Esophagus muscularis mucosa (tissue), 4 donors: ENCODE measurements at regions not wholly inside any gene's neighbourhood (a gene's known extent, or its start where the extent isn't known, plus 50 kb on each side); places are given as distances from the start of the nearest gene placed in this dataset.
A peak's percentile ranks its signal among the peaks of the same experiment; 100 is the strongest.

Source experiments
- DNase-seq: peaks from one replicate; pipeline ENCODE4 v3.0.0-alpha.2; 2017; ENCODE audit errors: extremely low spot score
- H3K27ac ChIP-seq, 4 donors: fragments of 200-600 bp; sonication (generic); replicated peaks in 1 of 4; 1 replicate in 3 of 4; 2 replicates in 1 of 4; pipeline ENCODE4 v1.5.1; 2016 to 2019; ENCODE audit warnings: mild to moderate bottlenecking in 1 of 4
- H3K27me3 ChIP-seq, 4 donors: fragments of 200-600 bp; sonication (generic); one replicate each; pipeline versions ENCODE4 v1.5.1 to v1.6.0; 2016 to 2019
- H3K36me3 ChIP-seq, 4 donors: fragments of 200-600 bp; sonication (generic); one replicate each; pipeline ENCODE4 v1.5.1; 2016 to 2019
- H3K4me1 ChIP-seq, 4 donors: fragments of 200-600 bp; sonication (generic); one replicate each; pipeline ENCODE4 v1.5.1; 2016 to 2019
- H3K4me3 ChIP-seq, 4 donors: fragments of 200-600 bp; sonication (generic); 1 replicate in 2 of 4; 2 replicates in 2 of 4; pipeline ENCODE4 v1.5.1; 2016 to 2019; ENCODE audit warnings: mild to moderate bottlenecking in 4 of 4, moderate library complexity in 1 of 4
- H3K9me3 ChIP-seq, 4 donors: fragments of 200-600 bp; sonication (generic); 1 replicate in 3 of 4; 2 replicates in 1 of 4; pipeline ENCODE4 v1.5.1; 2016 to 2019
- EP300 ChIP-seq: sonication (generic); formaldehyde crosslinking; IDR thresholded peaks from one replicate; pipeline ENCODE4 v1.6.1; 2017; ENCODE audit warnings: antibody characterized with exemption
- POLR2A ChIP-seq: fragments of 450-650 bp; IDR thresholded peaks from one replicate; pipeline ENCODE4 v1.6.1; 2017; ENCODE audit warnings: antibody characterized with exemption, moderate library complexity, mild to moderate bottlenecking, low read depth
- POLR2AphosphoS5 ChIP-seq, 2 donors: sonication (generic); formaldehyde crosslinking; IDR thresholded peaks; one replicate each; pipeline ENCODE4 v1.6.1; 2017; ENCODE audit warnings: antibody characterized with exemption in 2 of 2
- WGBS: methylation state at CpG from one replicate; pipeline ENCODE4 v1.1.5; 2018; 5-methylcytosine and 5-hydroxymethylcytosine counted together
- intact Hi-C: fragments of 100-400 bp; cut with DNase I; formaldehyde crosslinking; loops from one replicate; pipeline ENCODE4 v1.15.1; 2023
- TF ChIP-seq, protein P1 (sequence below), 3 experiments: fragments of 200-600 bp in 2 of 3; fragments of 450-650 bp in 1 of 3; sonication (generic) in 2 of 3; IDR thresholded peaks; one replicate each; pipeline ENCODE4 v1.5.1; 2017 to 2019; ENCODE audit warnings: antibody characterized with exemption in 3 of 3, mild to moderate bottlenecking in 2 of 3, moderate library complexity in 1 of 3

DNA sequence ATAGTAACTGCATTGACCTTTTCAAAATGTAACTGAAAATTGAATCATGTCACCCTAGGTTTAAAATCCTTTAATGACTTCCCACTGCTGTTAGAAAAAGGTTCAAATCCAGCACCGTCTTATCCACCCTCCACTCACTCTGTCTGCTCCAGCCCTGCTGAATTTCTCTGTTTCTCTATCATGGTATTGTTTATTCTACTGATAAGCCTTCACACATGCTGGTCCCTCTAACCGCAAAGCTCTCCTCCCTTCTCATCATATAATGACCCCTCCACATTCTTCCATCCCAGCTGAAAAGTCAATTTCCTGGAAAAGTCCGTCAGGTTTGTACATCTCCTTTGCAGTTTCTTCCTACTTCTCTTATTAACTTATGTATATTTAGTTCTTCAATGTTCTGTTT, 389.2 kb upstream of the F9 start:
- TF ChIP-seq EP300 (no peak), POLR2A (no peak), POLR2AphosphoS5 (IDR thresholded peaks at IDR 0.05) (no peak)
- TF ChIP-seq, protein P1, sequence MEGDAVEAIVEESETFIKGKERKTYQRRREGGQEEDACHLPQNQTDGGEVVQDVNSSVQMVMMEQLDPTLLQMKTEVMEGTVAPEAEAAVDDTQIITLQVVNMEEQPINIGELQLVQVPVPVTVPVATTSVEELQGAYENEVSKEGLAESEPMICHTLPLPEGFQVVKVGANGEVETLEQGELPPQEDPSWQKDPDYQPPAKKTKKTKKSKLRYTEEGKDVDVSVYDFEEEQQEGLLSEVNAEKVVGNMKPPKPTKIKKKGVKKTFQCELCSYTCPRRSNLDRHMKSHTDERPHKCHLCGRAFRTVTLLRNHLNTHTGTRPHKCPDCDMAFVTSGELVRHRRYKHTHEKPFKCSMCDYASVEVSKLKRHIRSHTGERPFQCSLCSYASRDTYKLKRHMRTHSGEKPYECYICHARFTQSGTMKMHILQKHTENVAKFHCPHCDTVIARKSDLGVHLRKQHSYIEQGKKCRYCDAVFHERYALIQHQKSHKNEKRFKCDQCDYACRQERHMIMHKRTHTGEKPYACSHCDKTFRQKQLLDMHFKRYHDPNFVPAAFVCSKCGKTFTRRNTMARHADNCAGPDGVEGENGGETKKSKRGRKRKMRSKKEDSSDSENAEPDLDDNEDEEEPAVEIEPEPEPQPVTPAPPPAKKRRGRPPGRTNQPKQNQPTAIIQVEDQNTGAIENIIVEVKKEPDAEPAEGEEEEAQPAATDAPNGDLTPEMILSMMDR (IDR thresholded peaks at IDR 0.05), result no peak
- Histone ChIP-seq H3K27ac (no peak overlapping the region), H3K36me3 (no peaks in the 10 kb centered on the region), H3K4me1 (no peaks in the 10 kb centered on the region), H3K9me3 (no peaks in the 10 kb centered on the region), H3K27me3 (no peaks in the 10 kb centered on the region), H3K4me3 (no peak overlapping the region)
- intact Hi-C loops, result no loop called here
- no peak for DNase-seq
- WGBS, result 71% methylated on average over 3 of the region's 3 CpGs

DNA sequence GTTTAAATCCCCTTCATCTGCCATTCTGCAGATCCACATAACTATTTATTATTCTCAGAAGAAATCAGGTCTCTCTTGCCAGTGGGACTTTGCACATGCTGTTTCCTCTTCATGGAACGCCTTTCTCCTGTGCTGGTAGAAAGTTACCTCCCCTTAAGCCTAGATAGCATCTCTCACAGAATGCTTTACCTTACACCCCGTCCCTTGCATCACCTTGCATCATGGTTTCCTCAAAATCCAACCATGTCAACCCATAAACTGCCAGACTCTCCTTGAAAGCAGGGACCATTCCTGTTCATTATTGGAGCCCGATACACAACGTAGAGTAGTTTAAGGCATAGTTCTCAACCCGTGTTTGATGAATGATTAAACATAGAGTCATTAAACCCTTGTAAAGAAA, 396.2 kb upstream of the F9 start:
- intact Hi-C loops, result no loop called here
- Histone ChIP-seq H3K27me3 (no peaks in the 10 kb centered on the region), H3K27ac (no peak overlapping the region), H3K9me3 (no peaks in the 10 kb centered on the region), H3K4me3 (no peak overlapping the region), H3K4me1 (no peaks in the 10 kb centered on the region), H3K36me3 (no peaks in the 10 kb centered on the region)
- 72% methylated on average over 5 of the region's 5 CpGs for WGBS
- DNase-seq, result no peak
- no peak for TF ChIP-seq EP300
- no peak for TF ChIP-seq POLR2AphosphoS5 (IDR thresholded peaks at IDR 0.05)
- TF ChIP-seq POLR2A, result no peak
- TF ChIP-seq, protein P1 (IDR thresholded peaks at IDR 0.05), result no peak

DNA sequence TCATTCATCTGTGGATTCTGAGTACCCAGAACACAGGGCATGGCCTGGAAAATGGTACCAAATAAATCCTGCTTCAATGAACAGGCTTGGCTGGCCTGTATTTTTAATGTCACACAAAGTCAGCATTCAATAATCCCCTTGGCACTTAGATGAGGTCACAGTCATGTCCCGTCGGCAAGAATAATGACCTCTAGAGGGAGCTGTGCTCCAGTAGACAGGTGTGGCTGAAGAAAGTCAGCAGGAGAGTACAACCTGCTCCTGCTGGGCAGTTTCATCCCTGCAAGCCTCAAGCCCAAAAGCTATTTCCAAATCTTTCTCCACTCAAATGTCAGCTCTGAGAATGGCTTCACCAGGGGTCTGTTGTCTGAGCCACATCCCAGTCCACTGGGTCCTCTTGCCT, 404.0 kb upstream of the F9 start:
- TF ChIP-seq EP300 (no peak), POLR2A (no peak)
- TF ChIP-seq, protein P1 (IDR thresholded peaks at IDR 0.05), result peak in 1 of 3 experiments; percentile 6
- Histone ChIP-seq H3K27me3 (no peaks in the 10 kb centered on the region), H3K9me3 (no peaks in the 10 kb centered on the region), H3K4me1 (no peaks in the 10 kb centered on the region), H3K36me3 (no peaks in the 10 kb centered on the region), H3K27ac (no peak overlapping the region), H3K4me3 (no peak overlapping the region)
- intact Hi-C loops, result no loop called here
- no peak for DNase-seq
- WGBS, result 25% methylated on average over 2 of the region's 2 CpGs

DNA sequence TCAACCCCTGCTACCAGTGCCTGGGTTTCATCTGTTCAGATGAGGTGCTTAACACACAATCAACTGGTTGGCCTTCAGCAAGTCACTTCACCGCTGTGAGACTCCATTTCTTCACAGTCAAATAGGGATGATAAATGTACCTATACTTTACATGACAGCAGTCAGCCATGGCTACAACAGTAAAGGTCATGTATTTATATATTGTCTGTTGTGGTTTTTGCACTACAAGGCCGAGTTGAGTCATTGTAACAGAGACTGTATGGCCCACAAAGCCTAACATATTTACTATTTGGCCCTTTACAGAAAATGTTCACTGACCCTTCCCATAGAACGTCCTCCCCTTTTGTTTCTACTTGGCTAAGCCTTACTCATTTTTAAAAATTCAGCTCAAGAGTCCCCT, 404.6 kb upstream of the F9 start:
- TF ChIP-seq POLR2A, result no peak
- TF ChIP-seq POLR2AphosphoS5 (IDR thresholded peaks at IDR 0.05), result no peak
- DNase-seq, result no peak
- Histone ChIP-seq H3K27ac (no peak overlapping the region), H3K27me3 (no peaks in the 10 kb centered on the region), H3K4me1 (no peaks in the 10 kb centered on the region), H3K4me3 (no peak overlapping the region), H3K36me3 (no peaks in the 10 kb centered on the region), H3K9me3 (no peaks in the 10 kb centered on the region)
- WGBS, result 71% methylated on average over 3 of the region's 3 CpGs
- intact Hi-C loops, result no loop called here

DNA sequence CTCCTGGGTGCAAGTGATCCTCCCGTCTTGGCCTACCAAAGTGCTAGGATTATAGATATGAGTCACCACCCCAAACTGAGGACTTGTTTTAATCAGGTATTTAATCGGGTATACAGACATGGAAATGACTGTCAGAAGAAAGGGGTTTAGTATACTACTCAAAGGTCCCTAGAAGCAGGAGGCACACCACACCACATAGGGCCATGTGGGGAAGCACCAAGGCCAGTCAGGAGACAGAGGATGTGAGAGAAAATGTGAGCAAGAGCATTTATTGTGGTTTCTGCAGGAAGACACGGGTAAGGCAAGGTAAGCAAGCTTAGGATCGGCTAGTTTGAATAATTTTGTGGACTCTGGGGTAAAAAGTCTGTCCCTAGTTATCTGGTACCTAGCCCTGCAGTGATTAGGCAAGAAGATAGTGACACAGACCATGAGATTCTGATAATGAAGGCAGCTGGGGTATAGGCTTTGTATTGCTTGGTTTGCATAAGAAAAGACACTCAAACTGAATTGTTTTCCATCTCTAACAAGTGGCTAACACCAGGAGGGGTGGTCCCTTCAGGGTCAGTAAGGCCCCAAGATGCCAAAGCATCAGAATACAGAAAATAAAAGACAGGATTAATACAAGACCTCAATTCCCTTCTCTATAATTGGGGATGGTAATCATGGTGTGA, 408.8 kb upstream of the F9 start:
- Histone ChIP-seq H3K27me3 (no peaks in the 10 kb centered on the region), H3K4me1 (no peaks in the 10 kb centered on the region), H3K4me3 (no peak overlapping the region), H3K36me3 (no peaks in the 10 kb centered on the region), H3K27ac (no peak overlapping the region), H3K9me3 (no peaks in the 10 kb centered on the region)
- WGBS, result 61% methylated on average over 4 of the region's 4 CpGs
- intact Hi-C loops, result no loop called here
- TF ChIP-seq POLR2AphosphoS5 (IDR thresholded peaks at IDR 0.05), result no peak
- no peak for TF ChIP-seq EP300
- TF ChIP-seq POLR2A, result no peak
- TF ChIP-seq, protein P1 (IDR thresholded peaks at IDR 0.05), result no peak
- DNase-seq, result no peak
